Gastroesophageal sphincter (tissue), 2 donors: ENCODE measurements at regions not wholly inside any gene's neighbourhood (a gene's known extent, or its start where the extent isn't known, plus 50 kb on each side); places are given as distances from the start of the nearest gene placed in this dataset.

Experiments
- POLR2A ChIP-seq, 2 donors: fragments of 450-650 bp; IDR thresholded peaks; one replicate each; pipeline ENCODE4 v1.6.1; 2017; ENCODE audit warnings: antibody characterized with exemption in 2 of 2, mild to moderate bottlenecking in 2 of 2, moderate library complexity in 1 of 2
- POLR2AphosphoS5 ChIP-seq: sonication (generic); formaldehyde crosslinking; IDR thresholded peaks from one replicate; pipeline ENCODE4 v1.6.1; 2017; ENCODE audit warnings: antibody characterized with exemption

DNA sequence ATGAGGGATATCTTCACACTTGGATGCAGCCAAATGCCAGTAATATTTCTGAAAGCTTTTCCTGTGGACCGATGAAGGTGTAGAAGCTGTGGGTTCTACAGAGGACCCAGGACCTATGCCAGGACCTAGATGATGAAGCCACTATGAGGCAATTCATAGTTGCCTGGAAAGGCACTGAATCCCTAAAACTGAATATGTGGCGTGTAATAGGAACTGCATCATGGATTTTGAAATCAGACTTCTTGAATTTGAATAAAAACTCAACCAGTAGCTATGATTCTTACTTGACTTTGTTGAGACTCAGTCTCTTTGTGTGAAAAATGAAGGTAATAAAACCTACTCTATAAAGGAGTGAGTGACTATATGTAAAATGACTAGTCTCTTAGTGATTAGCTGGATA is 89.9 kb upstream of the SGK1 start:
- no peak for TF ChIP-seq POLR2A (IDR thresholded peaks at IDR 0.05)
- no peak for TF ChIP-seq POLR2AphosphoS5
